Posterior vena cava (tissue), 2 donors: ENCODE measurements at regions not wholly inside any gene's neighbourhood (a gene's known extent, or its start where the extent isn't known, plus 50 kb on each side); places are given as distances from the start of the nearest gene placed in this dataset.

Experiments
- DNase-seq: peaks from one replicate; pipeline ENCODE4 v3.0.0-alpha.2; 2020; ENCODE audit warnings: low spot score
- intact Hi-C, 2 donors: fragments of 100-400 bp; cut with DNase I; formaldehyde crosslinking; loops; one replicate each; pipeline versions ENCODE4 v1.14.1 to v1.14.2; 2022 to 2023
- donor health status: DM: yes; HTN: yes; CAD: no.
- donor health status: DM: yes; HTN: yes; CAD: no.

GRCh38 chr12:124505001-124505818 is 62.2 kb downstream of the NCOR2 start:
- intact Hi-C loops: no loop called here
- DNase-seq: no peak

GRCh38 chr12:124504273-124505000 is 63.0 kb downstream of the NCOR2 start:
- no peak for DNase-seq
- intact Hi-C loops: no loop called here

- no peak for DNase-seq
- intact Hi-C loops: no loop called here
These were observed 64.1 kb downstream of the NCOR2 start for GRCh38 chr12:124503305-124503704.

- intact Hi-C loops: no loop called here
- no peak for DNase-seq
These were observed 65.0 kb downstream of the NCOR2 start for GRCh38 chr12:124502379-124502778.

- intact Hi-C loops: no loop called here
- DNase-seq: no peak
These were observed 65.6 kb downstream of the NCOR2 start for GRCh38 chr12:124501827-124502226.

- intact Hi-C loops: no loop called here
- DNase-seq: no peak
These were observed 66.3 kb downstream of the NCOR2 start for GRCh38 chr12:124501112-124501561.

- intact Hi-C loops: no loop called here
- DNase-seq: no peak
These were observed 67.5 kb downstream of the NCOR2 start for GRCh38 chr12:124499898-124500244.

GRCh38 chr12:124499190-124499753 is 68.1 kb downstream of the NCOR2 start:
- intact Hi-C loops: no loop called here
- DNase-seq: no peak

GRCh38 chr12:124498275-124499189 is 68.9 kb downstream of the NCOR2 start:
- intact Hi-C loops: no loop called here
- no peak for DNase-seq

- peak; percentile 95 for DNase-seq
- intact Hi-C loops: no loop called here
These were observed 69.8 kb downstream of the NCOR2 start for GRCh38 chr12:124497658-124498057.

GRCh38 chr12:124497039-124497438 is 70.4 kb downstream of the NCOR2 start:
- intact Hi-C loops: no loop called here
- no peak for DNase-seq

GRCh38 chr12:124496584-124496983 is 70.8 kb downstream of the NCOR2 start:
- intact Hi-C loops: no loop called here
- DNase-seq: no peak

GRCh38 chr12:124495194-124495983 is 72.0 kb downstream of the NCOR2 start:
- DNase-seq: no peak
- intact Hi-C loops: no loop called here

- intact Hi-C loops: no loop called here
- no peak for DNase-seq
These were observed 72.7 kb downstream of the NCOR2 start for GRCh38 chr12:124494751-124495129.

GRCh38 chr12:124493809-124494750 is 73.3 kb downstream of the NCOR2 start:
- intact Hi-C loops: no loop called here

GRCh38 chr12:124492879-124493808 is 74.3 kb downstream of the NCOR2 start:
- intact Hi-C loops: no loop called here
- DNase-seq: no peak

More at GRCh38 chr12:124493809-124494750, 73.3 kb downstream of the NCOR2 start:
- DNase-seq: no peak
